ENCODE measurements at regions not wholly inside any gene's neighbourhood (a gene's known extent, or its start where the extent isn't known, plus 50 kb on each side); places are given as distances from the start of the nearest gene placed in this dataset.
"Not testable (repeated sequence)": the region's sequence is repeated elsewhere in the genome, so short reads cannot be mapped to it uniquely, and the experiment has no call there.

DNA sequence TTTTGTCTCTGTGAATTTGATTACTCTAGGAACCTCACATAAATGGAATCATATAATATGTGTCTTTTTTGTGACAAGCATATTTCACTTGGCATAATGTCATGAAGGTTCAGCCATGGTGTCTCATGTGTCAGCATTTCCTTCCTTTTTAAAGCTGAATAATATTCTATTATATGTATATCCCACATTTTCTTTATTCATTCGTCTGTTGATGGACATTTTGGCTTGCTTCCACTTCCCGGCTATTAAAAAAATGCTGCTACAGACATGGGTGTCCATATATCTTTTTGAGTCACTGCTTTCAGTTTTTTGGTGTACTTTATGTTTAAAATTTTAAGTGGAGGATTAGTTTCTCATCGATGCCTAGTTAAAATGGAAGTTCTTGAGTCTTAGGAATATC is 59.8 kb upstream of the C5orf63 start:
- DNase-seq: no peak

DNA sequence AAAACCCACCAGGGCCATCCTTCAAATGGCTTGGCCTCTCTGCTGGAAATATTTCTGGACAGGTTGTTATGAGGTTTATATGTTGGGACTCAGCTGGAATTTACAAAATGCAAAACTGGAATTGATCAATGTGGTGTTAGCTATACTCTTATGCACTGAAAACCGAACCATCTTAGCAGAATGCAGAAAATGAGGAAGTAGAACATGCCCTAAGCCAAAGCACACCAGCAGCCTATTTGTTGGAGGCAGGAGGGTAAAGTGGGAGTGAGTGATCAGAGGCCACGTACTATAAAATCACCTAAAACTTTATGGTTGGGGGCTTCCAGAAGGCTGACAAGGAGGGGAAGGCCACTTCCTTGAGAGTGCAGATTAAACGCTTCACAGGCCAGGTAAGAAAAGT is 63.6 kb upstream of the C5orf63 start:
- no peak for DNase-seq

DNA sequence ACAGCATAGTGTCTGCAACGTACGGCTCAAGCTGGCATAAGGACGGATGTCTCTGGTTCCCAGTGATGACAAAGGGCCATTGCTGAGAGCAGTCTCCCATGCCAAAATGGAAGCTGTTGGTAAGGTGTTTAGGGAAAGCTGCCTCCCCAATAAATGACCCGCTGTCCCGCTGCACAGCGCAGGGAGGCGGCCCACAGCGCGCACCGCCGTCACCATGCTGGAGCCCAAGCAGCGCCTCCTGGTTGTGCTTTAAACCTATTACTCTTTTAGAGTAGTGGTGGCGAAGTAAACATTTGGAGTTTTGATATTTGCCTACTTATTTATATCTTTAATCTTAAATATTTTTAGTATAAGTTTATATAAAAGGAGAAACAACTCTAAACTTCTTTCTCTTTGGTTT is 70.4 kb upstream of the C5orf63 start:
- no peak for DNase-seq

DNA sequence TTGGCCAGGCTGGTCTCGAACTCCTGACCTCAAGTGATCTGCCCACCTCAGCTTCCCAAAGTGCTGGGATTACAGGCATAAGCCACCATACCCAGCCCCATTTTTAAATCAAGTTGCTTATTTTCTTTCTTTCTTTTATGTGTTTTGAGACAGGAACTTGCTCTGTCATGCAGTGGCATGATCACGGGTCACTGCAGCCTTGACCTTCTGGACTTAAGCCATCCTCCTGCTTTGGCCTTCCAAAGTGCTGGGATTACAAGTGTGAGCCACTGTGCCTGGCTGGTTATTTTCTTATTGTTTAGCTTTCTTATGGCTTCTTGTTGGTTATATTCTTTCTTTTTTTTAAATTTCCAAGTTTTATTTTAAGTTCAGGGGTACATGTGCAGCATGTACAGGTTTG is 79.7 kb upstream of the C5orf63 start:
- DNase-seq: no peak

DNA sequence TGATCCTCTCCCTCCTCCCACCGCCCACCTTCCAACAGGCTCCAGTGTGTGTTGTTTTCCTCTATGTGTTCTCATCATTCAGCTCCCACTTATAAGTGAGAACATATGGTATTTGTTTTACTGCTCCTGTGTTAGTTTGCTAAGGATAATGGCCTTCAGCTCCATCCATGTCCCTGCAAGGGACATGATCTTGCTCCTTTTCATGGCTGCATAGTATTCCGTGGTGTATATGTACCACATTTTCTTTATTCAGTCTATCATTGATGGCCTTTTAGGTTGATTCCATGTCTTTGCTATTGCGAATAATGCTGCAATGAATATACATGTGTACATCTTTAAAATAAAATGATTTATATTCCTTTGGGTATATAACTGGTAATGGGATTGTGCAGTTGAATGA is 80.2 kb upstream of the C5orf63 start:
- DNase-seq: no peak

DNA sequence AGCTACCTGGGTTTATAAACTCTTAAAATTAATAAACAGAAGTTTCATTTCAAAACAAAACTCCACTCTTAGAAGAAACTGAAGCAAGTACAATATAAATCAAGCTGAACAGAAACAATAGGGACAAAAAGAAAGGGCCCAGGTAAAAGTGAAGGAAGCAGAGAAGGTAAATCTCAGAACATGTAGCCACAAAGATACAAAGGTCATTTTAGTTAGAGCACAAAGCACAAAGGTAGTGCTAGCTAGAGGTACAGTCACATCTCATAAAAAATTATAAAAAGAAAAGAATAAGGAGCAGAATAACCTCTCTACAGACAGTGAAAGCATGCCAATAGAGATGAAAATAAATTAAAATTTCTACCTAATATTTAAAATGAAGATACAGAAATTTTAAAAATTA is 90.4 kb upstream of the C5orf63 start:
- DNase-seq: no peak

DNA sequence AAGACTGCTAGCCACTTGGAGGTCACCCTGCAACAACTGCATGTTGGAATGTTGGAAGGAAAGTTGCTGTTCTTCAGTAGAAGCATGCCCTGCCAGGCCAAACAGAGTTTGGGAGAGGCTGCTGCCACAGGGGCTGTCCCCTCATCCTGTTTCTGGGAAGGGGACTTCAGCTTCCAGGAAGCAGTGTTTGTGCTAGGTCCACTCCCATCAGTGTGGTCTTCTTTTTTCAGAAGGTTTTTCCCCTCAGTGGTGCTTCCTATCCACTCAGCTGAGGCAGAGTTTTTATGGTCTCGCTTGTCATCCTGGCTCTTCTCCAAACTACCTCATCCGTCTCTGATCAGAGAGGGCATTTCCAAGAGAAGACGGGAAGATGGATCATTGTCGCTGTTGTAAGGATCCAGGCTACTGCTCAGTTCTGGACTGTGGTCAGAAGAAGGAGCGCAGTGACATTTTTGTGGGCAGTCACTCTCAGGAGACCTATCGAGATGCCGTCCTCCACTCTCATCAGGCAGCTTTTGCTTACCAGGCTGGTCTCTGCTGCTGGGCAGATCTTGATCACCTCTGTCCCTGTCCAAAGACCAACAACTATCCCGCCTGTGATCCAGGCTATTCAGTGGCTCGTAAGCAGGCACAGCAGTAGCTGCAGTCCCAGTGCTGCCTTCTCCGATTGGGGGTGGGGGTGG is 97.8 kb upstream of the C5orf63 start:
- DNase-seq: no peak

DNA sequence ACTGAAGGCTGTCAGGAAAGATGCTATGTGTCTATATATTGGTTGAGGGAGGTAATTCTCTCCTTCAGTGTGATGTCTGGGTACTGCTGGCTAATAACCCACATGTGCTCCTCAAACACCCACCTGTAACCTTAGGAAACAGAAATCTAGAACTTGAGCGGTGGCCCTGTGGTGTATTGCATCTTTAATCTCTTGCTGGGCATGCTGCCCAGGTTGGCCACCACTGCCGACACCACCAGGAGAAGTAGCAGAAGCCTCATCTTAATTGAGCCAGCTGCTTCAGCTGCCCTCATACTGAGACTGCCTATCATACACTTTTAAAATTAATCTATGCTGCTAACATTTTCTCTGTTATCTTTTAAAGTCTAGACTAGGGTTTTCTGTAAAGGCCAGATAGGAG is 103.5 kb upstream of the C5orf63 start:
- DNase-seq: no peak

DNA sequence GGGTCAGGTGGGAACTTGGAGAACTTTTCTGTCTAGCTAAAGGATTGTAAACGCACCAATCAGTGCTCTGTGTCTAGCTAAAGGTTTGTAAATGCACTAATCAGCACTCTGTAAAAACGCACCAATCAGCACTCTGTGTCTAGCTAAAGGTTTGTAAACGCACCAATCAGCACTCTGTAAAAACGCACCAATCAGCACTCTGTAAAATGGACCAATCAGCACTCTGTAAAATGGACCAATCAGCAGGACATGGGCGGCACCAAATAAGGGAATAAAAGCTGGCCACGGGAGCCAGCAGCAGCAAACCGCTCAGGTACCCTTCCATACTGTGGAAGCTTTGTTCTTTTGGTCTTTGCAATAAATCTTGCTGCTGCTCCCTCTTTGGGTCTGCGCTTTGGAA is 108.0 kb upstream of the MEGF10 start:
- DNase-seq: not testable (repeated sequence)

DNA sequence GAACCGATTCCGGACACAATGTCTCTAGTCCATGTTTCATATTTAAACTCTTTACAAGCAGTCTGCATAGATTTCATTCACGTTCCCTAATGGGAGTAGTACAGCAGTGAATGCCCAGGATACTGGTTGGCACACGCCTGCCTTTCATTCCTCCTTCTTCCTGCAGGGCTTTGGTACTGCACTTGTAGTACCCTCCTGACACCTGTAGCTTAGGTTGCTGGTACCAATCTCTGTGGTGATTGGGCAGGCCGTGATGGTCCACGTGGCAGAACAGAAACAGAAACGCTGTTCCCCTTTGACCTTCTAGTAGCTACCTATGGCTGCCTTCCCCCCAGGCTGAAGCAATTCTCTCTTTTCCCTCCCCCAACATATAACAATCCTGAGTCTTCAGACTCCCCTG is 107.3 kb upstream of the MEGF10 start:
- DNase-seq: no peak

DNA sequence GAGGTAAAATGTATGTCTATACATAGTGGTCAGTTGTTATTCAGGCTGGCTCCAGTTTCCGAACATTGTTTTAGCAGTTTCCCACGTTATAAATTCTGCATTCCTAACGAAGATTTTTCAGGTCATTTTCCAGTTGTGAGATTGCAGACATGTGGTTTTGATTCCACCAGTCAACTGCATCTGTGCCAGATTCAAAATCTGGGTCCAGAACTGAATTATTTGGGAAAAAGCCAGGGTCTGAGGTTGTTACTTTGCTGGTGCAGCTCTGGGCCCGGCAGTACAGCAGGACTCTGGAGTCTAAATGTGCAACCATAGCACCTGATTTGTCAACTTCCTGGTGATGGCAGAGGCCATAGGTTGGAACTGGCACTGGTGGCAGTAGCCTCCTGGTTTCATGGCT is 105.7 kb upstream of the MEGF10 start:
- no peak for DNase-seq

DNA sequence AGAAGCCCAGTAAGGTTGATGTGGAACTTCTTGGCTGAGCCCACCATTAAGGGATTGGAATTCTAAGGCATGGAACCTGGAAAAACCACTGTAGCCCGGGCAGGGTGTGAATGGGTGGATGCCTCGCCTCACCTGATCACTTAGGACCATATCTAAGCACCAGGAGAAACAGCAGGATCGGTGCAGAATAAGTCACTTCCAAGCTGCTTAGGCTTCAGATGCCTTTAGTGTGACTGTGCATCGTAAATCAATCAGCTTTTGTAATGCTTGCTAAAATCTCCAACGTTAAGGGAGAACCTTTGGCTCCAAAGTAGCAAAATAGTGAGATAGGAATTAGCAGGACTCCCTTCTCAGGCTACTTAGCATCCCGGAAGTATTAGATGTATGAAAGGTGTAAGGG is 103.9 kb upstream of the MEGF10 start:
- DNase-seq: no peak

DNA sequence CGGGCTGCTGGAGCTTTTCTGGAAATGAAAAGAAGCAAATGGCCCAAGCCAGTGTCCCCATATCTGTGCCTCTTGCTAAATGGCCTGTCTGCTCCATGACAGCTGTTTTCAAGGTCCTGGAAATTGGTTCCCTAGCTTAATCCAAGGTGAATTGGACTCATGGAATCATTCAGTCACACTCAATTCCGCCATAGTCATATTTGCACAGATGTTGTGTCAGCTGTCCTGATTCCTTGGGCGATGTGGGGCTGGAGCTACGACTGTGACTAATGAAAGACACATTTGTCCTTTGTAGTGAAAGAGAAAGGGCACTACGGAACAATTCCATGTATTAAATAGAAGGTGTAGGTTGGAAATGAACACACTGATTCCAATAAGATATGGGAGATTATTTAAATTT is 102.9 kb upstream of the MEGF10 start:
- DNase-seq: no peak

DNA sequence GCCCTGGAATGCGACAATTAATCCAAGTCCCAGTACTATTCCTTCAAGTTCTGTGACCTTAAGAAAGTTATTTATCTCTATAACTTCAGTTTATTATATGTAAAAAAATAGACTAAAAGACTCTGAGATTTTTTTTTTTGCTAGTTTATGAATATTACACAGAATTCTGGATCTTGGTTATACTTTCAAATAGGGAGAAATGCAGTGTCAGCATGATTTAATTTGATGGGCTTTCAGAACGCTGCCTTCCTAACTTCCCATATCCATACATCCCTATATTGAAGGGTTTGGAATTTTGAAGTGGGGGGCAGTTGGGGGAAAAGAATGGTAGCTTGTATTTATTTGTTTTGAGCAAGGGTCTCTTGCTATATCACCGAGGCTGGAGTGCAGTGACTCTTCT is 98.4 kb upstream of the MEGF10 start:
- no peak for DNase-seq

DNA sequence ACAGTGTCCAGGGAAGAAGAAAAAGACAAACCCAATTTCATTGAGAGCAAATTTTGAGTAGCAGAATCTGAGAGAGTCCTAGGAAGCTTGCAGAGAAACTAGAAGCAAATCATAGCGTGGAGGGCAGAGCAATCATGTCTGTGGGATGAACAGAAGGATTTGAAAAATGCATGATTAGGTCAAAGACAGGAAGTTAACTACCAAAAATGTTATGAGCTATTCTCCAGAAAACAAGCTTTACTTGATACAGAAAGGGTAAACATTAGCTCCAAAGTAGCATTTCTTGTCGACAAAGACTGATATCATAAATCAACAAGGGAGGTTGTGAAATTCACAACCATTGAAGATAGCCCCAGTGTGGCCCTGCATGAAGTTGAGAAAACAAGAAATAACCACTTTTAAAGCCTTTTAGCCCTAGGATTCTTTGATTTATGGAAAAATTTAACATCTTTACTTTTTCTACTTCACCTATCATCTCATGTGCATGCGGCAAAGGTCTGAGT is 97.7 kb upstream of the MEGF10 start:
- DNase-seq: no peak

DNA sequence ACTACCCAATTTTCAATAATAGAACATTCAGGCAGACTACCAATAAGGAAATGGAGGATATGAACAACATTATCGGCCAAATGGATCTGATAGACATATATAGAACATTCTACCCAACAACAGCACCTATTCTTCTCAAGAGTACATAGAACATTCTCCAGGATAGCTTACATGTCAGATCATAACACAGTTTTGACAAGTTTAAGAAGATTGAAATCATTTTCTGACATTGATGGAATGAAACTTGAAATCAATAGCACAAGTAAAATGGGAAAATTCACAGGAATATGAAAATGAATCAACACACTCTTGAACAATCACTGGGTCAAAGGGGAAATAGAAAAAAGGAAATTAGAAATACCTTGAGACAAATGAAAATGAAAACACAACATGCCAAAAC is 94.6 kb upstream of the MEGF10 start:
- DNase-seq: no peak

DNA sequence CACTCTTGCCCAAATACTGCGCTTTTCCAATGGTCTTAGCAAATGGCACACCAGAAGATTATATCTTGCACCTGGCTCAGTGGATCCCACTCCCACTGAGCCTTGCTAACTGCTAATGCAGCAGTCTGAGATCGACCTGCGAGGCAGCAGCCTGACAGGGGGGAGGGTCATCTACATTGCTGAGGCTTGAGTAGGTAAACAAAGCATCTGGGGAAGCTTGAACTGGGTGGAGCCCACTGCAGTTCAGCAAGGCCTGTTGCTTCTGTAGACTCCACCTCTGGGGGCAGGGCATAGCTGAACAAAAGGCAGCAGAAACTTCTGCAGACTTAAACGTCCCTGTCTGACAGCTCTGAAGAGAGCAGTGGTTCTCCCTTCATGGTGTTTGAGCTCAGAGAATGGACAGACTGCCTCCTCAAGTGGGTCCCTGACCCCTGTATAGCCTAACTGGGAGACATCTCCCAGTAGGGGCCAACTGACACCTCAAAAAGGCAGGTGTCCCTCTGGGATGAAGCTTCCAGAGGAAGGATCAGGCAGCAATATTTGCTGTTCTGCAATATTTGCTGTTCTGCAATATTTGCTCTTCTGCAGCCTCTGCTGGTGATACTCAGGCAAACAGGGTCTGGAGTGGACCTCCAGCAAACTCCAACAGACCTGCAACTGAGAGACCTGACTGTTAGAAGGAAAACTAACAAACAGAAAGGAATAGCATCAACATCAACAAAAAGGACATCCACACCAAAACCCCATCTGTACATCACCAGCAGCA is 93.0 kb upstream of the MEGF10 start:
- DNase-seq: not testable (repeated sequence)

DNA sequence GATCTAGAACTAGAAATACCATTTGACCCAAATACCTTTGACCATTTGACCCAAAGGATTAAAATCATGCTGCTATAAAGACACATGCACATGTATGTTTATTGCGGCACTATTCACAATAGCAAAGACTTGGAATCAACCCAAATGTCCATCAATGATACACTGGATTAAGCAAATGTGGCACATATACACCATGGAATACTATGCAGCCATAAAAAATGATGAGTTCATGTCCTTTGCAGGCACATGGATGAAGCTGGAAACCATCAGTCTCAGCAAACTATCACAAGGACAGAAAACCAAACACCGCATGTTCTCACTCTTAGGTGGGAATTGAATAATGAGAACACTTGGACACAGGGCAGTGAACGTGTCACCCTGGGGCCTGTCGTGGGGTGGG is 87.9 kb upstream of the MEGF10 start:
- DNase-seq: not testable (repeated sequence)

DNA sequence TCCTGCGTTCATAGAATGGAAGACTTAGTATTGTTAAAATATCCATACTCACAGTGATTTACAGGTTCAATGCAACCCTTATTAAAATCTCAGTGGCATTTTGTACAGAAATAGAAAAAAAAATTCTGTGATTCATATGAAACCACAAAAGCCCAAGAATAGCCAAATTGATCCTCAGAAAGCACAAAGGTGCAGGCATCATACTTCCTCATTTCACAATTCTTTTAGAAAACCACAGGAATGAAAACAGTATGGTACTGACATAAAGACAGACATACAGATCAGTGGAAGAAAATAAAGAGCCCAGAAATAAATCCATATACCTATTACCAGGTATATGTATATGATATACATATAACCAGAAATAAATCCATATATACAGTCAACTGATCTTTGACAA is 86.8 kb upstream of the MEGF10 start:
- DNase-seq: no peak

DNA sequence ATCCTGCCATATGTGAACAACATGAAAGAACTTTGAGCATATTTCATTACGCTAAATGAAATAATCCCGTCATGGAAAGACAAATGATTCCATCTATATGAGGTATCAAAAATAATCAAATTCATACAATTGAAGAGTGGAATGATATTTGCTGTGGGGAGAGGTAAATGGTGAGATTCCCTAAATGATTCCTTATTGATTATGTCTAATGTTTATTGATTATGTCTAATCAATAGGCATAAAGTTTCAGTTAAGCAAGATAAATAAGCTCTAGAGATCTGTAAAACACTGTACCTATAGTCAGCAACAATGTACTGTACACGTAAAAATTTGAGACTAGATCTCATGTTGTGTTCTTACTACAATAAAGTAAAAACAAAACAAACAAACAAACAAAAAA is 85.4 kb upstream of the MEGF10 start:
- no peak for DNase-seq

DNA sequence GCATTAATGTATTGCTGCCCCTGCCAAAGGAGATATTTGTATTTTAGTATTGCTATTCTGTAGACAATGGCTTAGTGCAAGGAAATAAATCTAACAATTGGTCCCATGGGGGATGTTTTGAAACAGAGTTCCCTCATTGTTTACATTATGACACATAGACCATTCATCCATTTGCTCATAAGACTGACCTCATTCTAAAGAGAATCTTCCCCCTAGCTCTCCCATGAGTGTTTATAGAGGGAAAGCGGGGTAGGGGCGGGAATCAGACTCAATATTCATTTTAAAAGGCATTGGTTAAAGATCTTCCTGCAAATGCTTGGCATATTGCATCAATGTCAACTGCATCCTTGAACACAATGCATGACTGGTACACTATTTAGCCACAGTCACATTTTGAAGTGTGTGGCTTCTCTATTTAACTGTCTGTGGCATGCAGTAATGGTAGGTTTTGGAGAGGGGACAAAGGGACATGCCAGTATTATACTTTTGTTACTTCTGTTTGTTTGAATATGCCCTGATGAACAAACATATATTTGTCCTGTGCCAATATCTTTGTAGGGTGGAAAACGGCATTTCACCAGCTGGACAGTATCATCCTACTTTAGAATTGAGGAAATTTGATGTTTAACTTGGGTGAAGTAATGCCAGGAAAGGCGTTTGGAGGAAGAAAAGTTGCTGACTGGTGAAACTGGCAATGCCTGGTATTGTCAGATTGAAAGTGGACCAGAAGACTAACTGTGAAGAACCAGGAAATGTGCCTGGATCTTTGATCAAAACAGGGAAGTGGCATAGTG is 84.1 kb upstream of the MEGF10 start:
- no peak for DNase-seq

DNA sequence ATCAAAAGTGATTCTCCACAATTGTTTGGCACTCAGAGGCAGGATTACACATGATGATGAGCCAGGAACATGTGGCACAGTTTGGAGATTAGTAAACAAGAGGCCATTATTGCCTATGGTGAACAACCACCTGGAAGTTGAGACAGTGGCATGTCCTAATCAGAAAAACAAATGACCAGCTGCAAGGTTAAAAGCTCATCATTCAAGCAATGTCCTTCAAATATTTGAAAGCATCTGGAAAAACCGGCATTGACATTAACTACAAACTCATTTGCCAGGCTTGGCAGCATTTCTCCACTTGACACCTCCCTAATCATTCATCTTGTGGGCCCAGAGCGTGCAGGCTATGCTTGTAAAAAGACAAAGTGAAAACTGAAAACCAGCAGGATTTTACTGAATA is 80.6 kb upstream of the MEGF10 start:
- no peak for DNase-seq

DNA sequence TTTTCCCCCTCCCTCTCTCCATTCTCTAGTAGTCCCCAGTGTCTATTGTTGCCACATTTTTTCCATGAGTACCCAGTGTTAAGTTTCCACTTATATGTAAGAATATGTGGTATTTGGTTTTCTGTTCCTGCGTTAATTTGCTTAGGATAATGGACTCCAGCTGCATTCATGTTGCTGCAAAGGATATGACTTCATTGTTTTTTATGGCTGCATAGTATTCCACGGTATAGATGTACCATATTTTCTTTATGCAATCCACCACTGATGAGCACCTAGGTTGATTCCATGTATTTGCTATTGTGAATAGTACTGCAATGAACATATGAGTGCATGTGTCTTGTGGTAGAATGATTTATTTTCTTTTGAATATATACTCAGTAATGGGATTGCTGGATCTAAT is 77.4 kb upstream of the MEGF10 start:
- DNase-seq: no peak

DNA sequence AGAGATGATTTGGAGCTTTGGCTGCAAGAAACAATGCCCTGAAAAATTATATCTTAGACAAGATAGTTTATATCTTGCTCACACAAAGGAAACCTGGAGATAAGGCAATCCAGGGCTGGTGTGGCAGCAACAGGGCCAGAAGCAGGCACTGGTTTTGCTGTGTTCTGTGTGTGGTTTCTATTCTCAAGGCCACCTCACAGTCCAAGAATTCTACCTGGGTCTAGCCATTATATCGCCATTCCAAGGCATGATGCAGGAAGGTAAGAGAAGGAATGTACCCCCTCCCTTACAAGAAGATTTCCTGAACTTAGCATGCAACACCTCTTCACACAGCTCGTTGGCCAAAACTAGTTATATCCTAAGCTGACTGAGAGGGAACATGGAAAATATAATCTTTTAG is 74.5 kb upstream of the MEGF10 start:
- no peak for DNase-seq
